Sigmoid colon (tissue), 6 donors: ENCODE measurements at regions not wholly inside any gene's neighbourhood (a gene's known extent, or its start where the extent isn't known, plus 50 kb on each side); places are given as distances from the start of the nearest gene placed in this dataset.
A peak's percentile ranks its signal among the peaks of the same experiment; 100 is the strongest.

Experiments used
- DNase-seq: peaks from one replicate; pipeline ENCODE4 v3.0.0-alpha.2; 2019
- H3K27ac ChIP-seq, 4 donors: fragments of 200-600 bp; sonication (generic); one replicate each; pipeline ENCODE4 v1.5.1; 2016 to 2019; ENCODE audit warnings: mild to moderate bottlenecking in 1 of 4
- H3K27me3 ChIP-seq, 3 donors: fragments of 200-600 bp; sonication (generic); one replicate each; pipeline ENCODE4 v1.5.1; 2019; ENCODE audit warnings: mild to moderate bottlenecking in 1 of 3
- H3K36me3 ChIP-seq, 4 donors: fragments of 200-600 bp; sonication (generic); one replicate each; pipeline ENCODE4 v1.5.1; 2016 to 2019
- H3K4me1 ChIP-seq, 4 donors: fragments of 200-600 bp; sonication (generic); one replicate each; pipeline ENCODE4 v1.5.1; 2017 to 2019
- H3K4me3 ChIP-seq, 4 donors: fragments of 200-600 bp; sonication (generic); one replicate each; pipeline ENCODE4 v1.5.1; 2017 to 2019; ENCODE audit warnings: mild to moderate bottlenecking in 2 of 4, moderate library complexity in 1 of 4
- H3K9me3 ChIP-seq, 4 donors: fragments of 200-600 bp in 3 of 4; sonication (generic) in 3 of 4; one replicate each; pipeline versions ENCODE4 v1.5.1 to v1.6.1; 2013 to 2019
- CTCF ChIP-seq, 4 experiments: fragments of 450-650 bp in 3 of 4; fragments of 200-600 bp in 1 of 4; IDR thresholded peaks; one replicate each; pipeline ENCODE4 v1.5.1; 2016 to 2019; ENCODE audit warnings: antibody characterized with exemption in 4 of 4, mild to moderate bottlenecking in 3 of 4, moderate library complexity in 2 of 4
- EP300 ChIP-seq, 4 donors: sonication (generic); formaldehyde crosslinking; IDR thresholded peaks; one replicate each; pipeline ENCODE4 v1.6.1; 2017; ENCODE audit warnings: antibody characterized with exemption in 4 of 4
- POLR2A ChIP-seq, 2 donors: fragments of 450-650 bp; IDR thresholded peaks; one replicate each; pipeline ENCODE4 v1.6.1; 2016; ENCODE audit warnings: antibody characterized with exemption in 2 of 2, mild to moderate bottlenecking in 2 of 2, moderate library complexity in 2 of 2
- POLR2AphosphoS5 ChIP-seq, 4 donors: sonication (generic); formaldehyde crosslinking; IDR thresholded peaks; one replicate each; pipeline ENCODE4 v1.6.1; 2017; ENCODE audit warnings: antibody characterized with exemption in 4 of 4
- WGBS, 2 donors: extraction: QIAGEN DNeasy Blood & Tissue Kit; methylation state at CpG; one replicate each; pipeline ENCODE4 v1.1.7; 2013; 5-methylcytosine and 5-hydroxymethylcytosine counted together
- intact Hi-C: fragments of 100-400 bp; cut with DNase I; formaldehyde crosslinking; loops from one replicate; pipeline ENCODE4 v1.15.1; 2023
- donor health status: healthy with polysubstance abuse.
- donor health status: healthy.

- 83 to 86% methylated on average over 12 of the region's 12 CpGs for WGBS, 2 donors
- intact Hi-C loops = no loop called here
Measured at GRCh38 chr3:72590732-72591221, 257.5 kb downstream of the SHQ1 start.

GRCh38 chr3:72587282-72587681, 261.0 kb downstream of the SHQ1 start:
- Histone ChIP-seq H3K4me1 (peaks cover 0 to 19% (median 15%) of the 10 kb centered on the region in 4 donors), H3K36me3 (no peaks in the 10 kb centered on the region), H3K4me3 (no peak overlapping the region), H3K27me3 (no peaks in the 10 kb centered on the region), H3K9me3 (no peaks in the 10 kb centered on the region), H3K27ac (no peak overlapping the region)
- no peak for DNase-seq
- 99% methylated on average over 3 of the region's 3 CpGs for WGBS, 2 donors
- intact Hi-C loops = no loop called here
- TF ChIP-seq POLR2AphosphoS5 (IDR thresholded peaks at IDR 0.05) (no peak), CTCF (IDR thresholded peaks at IDR 0.05) (no peak), EP300 (IDR thresholded peaks at IDR 0.05) (no peak), POLR2A (IDR thresholded peaks at IDR 0.05) (no peak)

More at GRCh38 chr3:72590732-72591221, 257.5 kb downstream of the SHQ1 start:
- no peaks in the 10 kb centered on the region for H3K9me3 ChIP-seq
- H3K27me3 ChIP-seq = no peaks in the 10 kb centered on the region
- peaks cover 0 to 22% (median 17%) of the 10 kb centered on the region in 4 donors for H3K4me1 ChIP-seq
- TF ChIP-seq CTCF (IDR thresholded peaks at IDR 0.05) (no peak), EP300 (IDR thresholded peaks at IDR 0.05) (no peak), POLR2A (IDR thresholded peaks at IDR 0.05) (no peak), POLR2AphosphoS5 (IDR thresholded peaks at IDR 0.05) (no peak)
- no peak for DNase-seq
- H3K27ac ChIP-seq = peak overlapping the region; percentile 18 to 67 (median 51)
- no peak overlapping the region for H3K4me3 ChIP-seq
- no peaks in the 10 kb centered on the region for H3K36me3 ChIP-seq

GRCh38 chr3:72586694-72587093, 261.6 kb downstream of the SHQ1 start:
- no peak for TF ChIP-seq POLR2AphosphoS5 (IDR thresholded peaks at IDR 0.05)
- TF ChIP-seq EP300 (IDR thresholded peaks at IDR 0.05) = no peak
- TF ChIP-seq CTCF (IDR thresholded peaks at IDR 0.05) = no peak
- TF ChIP-seq POLR2A (IDR thresholded peaks at IDR 0.05) = no peak
- DNase-seq = no peak
- H3K9me3 ChIP-seq = no peaks in the 10 kb centered on the region
- no peak overlapping the region for H3K4me3 ChIP-seq
- H3K27me3 ChIP-seq = no peaks in the 10 kb centered on the region
- H3K27ac ChIP-seq = no peak overlapping the region
- peaks cover 0 to 13% (median 9%) of the 10 kb centered on the region in 4 donors for H3K4me1 ChIP-seq
- WGBS, 2 donors = 87 to 94% methylated on average over 7 of the region's 7 CpGs
- intact Hi-C loops = no loop called here
- no peaks in the 10 kb centered on the region for H3K36me3 ChIP-seq

GRCh38 chr3:72585966-72586365, 262.3 kb downstream of the SHQ1 start:
- Histone ChIP-seq H3K27ac (no peak overlapping the region), H3K4me1 (peaks cover 0 to 6% (median 2%) of the 10 kb centered on the region in 4 donors), H3K27me3 (no peaks in the 10 kb centered on the region), H3K4me3 (no peak overlapping the region), H3K36me3 (no peaks in the 10 kb centered on the region), H3K9me3 (no peaks in the 10 kb centered on the region)
- intact Hi-C loops = no loop called here
- WGBS, 2 donors = 87 to 90% methylated on average over 4 of the region's 4 CpGs
- DNase-seq = no peak
- TF ChIP-seq POLR2A (IDR thresholded peaks at IDR 0.05) (no peak), CTCF (IDR thresholded peaks at IDR 0.05) (no peak), POLR2AphosphoS5 (IDR thresholded peaks at IDR 0.05) (no peak), EP300 (IDR thresholded peaks at IDR 0.05) (no peak)

- no peak overlapping the region for H3K27ac ChIP-seq
- H3K36me3 ChIP-seq = no peaks in the 10 kb centered on the region
- H3K4me1 ChIP-seq = no peaks in the 10 kb centered on the region
- DNase-seq = no peak
- no peaks in the 10 kb centered on the region for H3K9me3 ChIP-seq
- TF ChIP-seq POLR2AphosphoS5 (IDR thresholded peaks at IDR 0.05) (no peak), POLR2A (IDR thresholded peaks at IDR 0.05) (no peak)
- intact Hi-C loops = no loop called here
- WGBS, 2 donors = 93 to 94% methylated on average over 2 of the region's 2 CpGs
- H3K4me3 ChIP-seq = no peak overlapping the region
- no peaks in the 10 kb centered on the region for H3K27me3 ChIP-seq
Measured at GRCh38 chr3:72584262-72584661, 264.0 kb downstream of the SHQ1 start.
